GM21619 (cell line): ENCODE measurements at regions not wholly inside any gene's neighbourhood (a gene's known extent, or its start where the extent isn't known, plus 50 kb on each side); places are given as distances from the start of the nearest gene placed in this dataset.

ENCODE experiments used
- ATAC-seq: cut with Tn5 transposase; IDR thresholded peaks from one replicate; pipeline ENCODE4 v1.9.1; 2021; ENCODE audit not compliant: unreplicated experiment

- ATAC-seq, result no peak
Measured at GRCh38 chr17:71224824-71225575, 895.8 kb upstream of the SOX9 start.

GRCh38 chr17:71227841-71228240, 893.0 kb upstream of the SOX9 start:
- no peak for ATAC-seq

GRCh38 chr17:71229070-71229469, 891.8 kb upstream of the SOX9 start:
- no peak for ATAC-seq

GRCh38 chr17:71232801-71233559, 887.8 kb upstream of the SOX9 start:
- no peak for ATAC-seq

- ATAC-seq, result no peak
Measured at GRCh38 chr17:71234349-71234748, 886.5 kb upstream of the SOX9 start.

GRCh38 chr17:71237903-71238538, 882.8 kb upstream of the SOX9 start:
- ATAC-seq, result no peak

- ATAC-seq, result no peak
Measured at GRCh38 chr17:71247441-71248015, 873.3 kb upstream of the SOX9 start.

GRCh38 chr17:71251276-71251675, 869.5 kb upstream of the SOX9 start:
- ATAC-seq, result no peak

- no peak for ATAC-seq
Measured at GRCh38 chr17:71251951-71252350, 868.9 kb upstream of the SOX9 start.

- ATAC-seq, result no peak
Measured at GRCh38 chr17:71252436-71252835, 868.4 kb upstream of the SOX9 start.

- ATAC-seq, result no peak
Measured at GRCh38 chr17:71257096-71257495, 863.7 kb upstream of the SOX9 start.

- no peak for ATAC-seq
Measured at GRCh38 chr17:71260366-71260940, 860.4 kb upstream of the SOX9 start.

GRCh38 chr17:71262586-71262985, 858.2 kb upstream of the SOX9 start:
- ATAC-seq, result no peak

GRCh38 chr17:71267668-71268067, 853.2 kb upstream of the SOX9 start:
- ATAC-seq, result no peak

- ATAC-seq, result no peak
Measured at GRCh38 chr17:71269201-71269600, 851.6 kb upstream of the SOX9 start.

GRCh38 chr17:71273441-71273840, 847.4 kb upstream of the SOX9 start:
- no peak for ATAC-seq

- ATAC-seq, result no peak
Measured at GRCh38 chr17:71276079-71276478, 844.7 kb upstream of the SOX9 start.

GRCh38 chr17:71283486-71283885, 837.3 kb upstream of the SOX9 start:
- no peak for ATAC-seq

- ATAC-seq, result no peak
Measured at GRCh38 chr17:71284032-71284755, 836.6 kb upstream of the SOX9 start.

GRCh38 chr17:71286625-71287024, 834.2 kb upstream of the SOX9 start:
- ATAC-seq, result no peak
